ENCODE measurements at regions not wholly inside any gene's neighbourhood (a gene's known extent, or its start where the extent isn't known, plus 50 kb on each side); places are given as distances from the start of the nearest gene placed in this dataset.

DNA sequence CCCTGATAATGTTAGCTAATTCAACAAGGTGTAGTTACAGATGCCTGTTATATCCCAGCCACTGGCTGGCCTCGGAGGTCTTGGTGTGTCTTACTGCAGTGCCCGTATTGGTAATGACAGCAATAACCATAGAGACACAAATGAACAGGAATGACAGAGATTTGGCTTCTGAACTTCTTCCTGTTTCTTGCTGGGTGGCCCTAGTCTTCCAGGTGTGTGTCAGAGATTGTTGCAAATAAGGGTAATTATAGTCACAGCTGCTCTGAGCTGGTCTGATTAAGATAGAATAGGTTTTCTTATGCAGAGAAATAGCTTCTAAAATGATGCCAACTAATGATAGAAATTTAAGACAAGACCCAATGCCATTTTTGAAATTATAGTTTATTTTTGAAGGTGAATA is 64.1 kb upstream of the MAD2L1 start:
- TF ChIP-seq, protein P1, sequence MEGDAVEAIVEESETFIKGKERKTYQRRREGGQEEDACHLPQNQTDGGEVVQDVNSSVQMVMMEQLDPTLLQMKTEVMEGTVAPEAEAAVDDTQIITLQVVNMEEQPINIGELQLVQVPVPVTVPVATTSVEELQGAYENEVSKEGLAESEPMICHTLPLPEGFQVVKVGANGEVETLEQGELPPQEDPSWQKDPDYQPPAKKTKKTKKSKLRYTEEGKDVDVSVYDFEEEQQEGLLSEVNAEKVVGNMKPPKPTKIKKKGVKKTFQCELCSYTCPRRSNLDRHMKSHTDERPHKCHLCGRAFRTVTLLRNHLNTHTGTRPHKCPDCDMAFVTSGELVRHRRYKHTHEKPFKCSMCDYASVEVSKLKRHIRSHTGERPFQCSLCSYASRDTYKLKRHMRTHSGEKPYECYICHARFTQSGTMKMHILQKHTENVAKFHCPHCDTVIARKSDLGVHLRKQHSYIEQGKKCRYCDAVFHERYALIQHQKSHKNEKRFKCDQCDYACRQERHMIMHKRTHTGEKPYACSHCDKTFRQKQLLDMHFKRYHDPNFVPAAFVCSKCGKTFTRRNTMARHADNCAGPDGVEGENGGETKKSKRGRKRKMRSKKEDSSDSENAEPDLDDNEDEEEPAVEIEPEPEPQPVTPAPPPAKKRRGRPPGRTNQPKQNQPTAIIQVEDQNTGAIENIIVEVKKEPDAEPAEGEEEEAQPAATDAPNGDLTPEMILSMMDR (IDR thresholded peaks at IDR 0.05; ENCODE audit: low read depth, low read length), result no peak
- no peak overlapping the region for H3K4me3 ChIP-seq (ENCODE audit: low read depth, low read length)
